DOHH2 (cell line): ENCODE measurements at regions not wholly inside any gene's neighbourhood (a gene's known extent, or its start where the extent isn't known, plus 50 kb on each side); places are given as distances from the start of the nearest gene placed in this dataset.
A peak's percentile ranks its signal among the peaks of the same experiment; 100 is the strongest.

ENCODE experiments used
- H3F3A ChIP-seq: fragments of 200-600 bp; sonication (generic), shearing (Covaris generic); 2 replicates; pipeline ENCODE4 v1.6.0; 2016; ENCODE audit warnings: antibody characterized with exemption, mild to moderate bottlenecking; ENCODE audit not compliant: control insufficient read depth, insufficient read depth
- H3K27ac ChIP-seq: fragments of 200-600 bp; sonication (generic); 2 replicates; pipeline ENCODE4 v1.5.1; 2014; ENCODE audit warnings: low read depth, mild to moderate bottlenecking, low read length, moderate library complexity
- H3K27me3 ChIP-seq: fragments of 200-600 bp; sonication (generic); 2 replicates; pipeline ENCODE4 v1.6.1; 2014; ENCODE audit warnings: mild to moderate bottlenecking, low read length, mixed read lengths; ENCODE audit not compliant: control insufficient read depth
- H3K36me3 ChIP-seq: fragments of 200-600 bp; sonication (generic); 2 replicates; pipeline ENCODE4 v1.6.1; 2014; ENCODE audit warnings: mild to moderate bottlenecking, low read length, moderate library complexity, mixed read lengths; ENCODE audit not compliant: control insufficient read depth
- H3K4me1 ChIP-seq: fragments of 200-600 bp; sonication (generic); 2 replicates; pipeline ENCODE4 v1.6.1; 2014; ENCODE audit warnings: mild to moderate bottlenecking, low read length, mixed read lengths; ENCODE audit not compliant: control insufficient read depth
- H3K4me2 ChIP-seq: fragments of 200-600 bp; sonication (generic); 2 replicates; pipeline ENCODE4 v1.6.0; 2014; ENCODE audit warnings: mild to moderate bottlenecking, low read length, moderate library complexity
- H3K4me3 ChIP-seq: fragments of 200-600 bp; sonication (generic); 2 replicates; pipeline ENCODE4 v1.5.1; 2014; ENCODE audit warnings: mild to moderate bottlenecking, low read length, mixed read lengths
- H3K79me2 ChIP-seq: fragments of 200-600 bp; sonication (generic); 2 replicates; pipeline ENCODE4 v1.6.1; 2014; ENCODE audit warnings: mild to moderate bottlenecking, low read length, mixed read lengths; ENCODE audit not compliant: control insufficient read depth
- H3K9me2 ChIP-seq: fragments of 200-600 bp; sonication (generic); replicated peaks from 2 replicates; pipeline ENCODE4 v1.6.1; 2014; ENCODE audit warnings: mild to moderate bottlenecking, low read length, mixed read lengths; ENCODE audit not compliant: control insufficient read depth
- H3K9me3 ChIP-seq: fragments of 200-600 bp; sonication (generic); 2 replicates; pipeline ENCODE4 v1.6.1; 2014; ENCODE audit warnings: antibody characterized with exemption, low read length, mixed read lengths; ENCODE audit not compliant: control insufficient read depth, insufficient read depth
- H4K20me1 ChIP-seq: fragments of 200-600 bp; sonication (generic); 2 replicates; pipeline ENCODE4 v1.6.0; 2014; ENCODE audit warnings: low read depth, mild to moderate bottlenecking, antibody characterized with exemption, low read length, moderate library complexity; ENCODE audit not compliant: control insufficient read depth, insufficient read depth
- CTCF ChIP-seq: fragments of 200-600 bp; sonication (generic); IDR thresholded peaks from one replicate; pipeline ENCODE4 v1.5.1; 2014; ENCODE audit warnings: antibody characterized with exemption, mild to moderate bottlenecking, low read depth, low read length; ENCODE audit not compliant: poor library complexity, severe bottlenecking
- EZH2phosphoT487 ChIP-seq: fragments of 200-600 bp; sonication (generic); IDR thresholded peaks from 2 replicates; pipeline ENCODE4 v1.6.1; 2017; ENCODE audit warnings: borderline replicate concordance, mild to moderate bottlenecking, antibody characterized with exemption, low read length, moderate library complexity, mixed read lengths

DNA sequence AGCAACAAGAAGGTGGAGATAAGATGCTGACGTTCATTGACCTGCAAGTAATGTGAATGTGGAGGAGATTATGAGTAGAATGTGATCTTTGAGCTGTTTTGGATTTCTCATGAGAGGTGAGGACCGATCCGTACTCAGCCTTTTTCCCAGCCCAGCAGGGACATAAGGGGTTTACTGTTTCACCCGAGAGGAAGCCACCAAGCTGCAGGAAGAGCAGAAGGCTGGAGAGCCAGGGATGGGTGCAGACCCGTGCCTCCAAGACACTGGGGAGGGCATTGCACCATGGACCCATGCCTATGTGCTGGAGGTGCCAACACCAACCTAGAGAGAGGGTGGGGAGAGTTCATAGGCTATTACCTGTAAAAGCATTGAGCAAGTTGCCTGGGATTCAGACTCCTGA lies 206.0 kb upstream of the DIO3 start:
- H3K4me1 ChIP-seq: peaks cover 52% of the 10 kb centered on the region
- H3K27ac ChIP-seq: no peak overlapping the region
- H3F3A ChIP-seq: peaks cover 27% of the 10 kb centered on the region
- H3K27me3 ChIP-seq: no peaks in the 10 kb centered on the region
- H3K36me3 ChIP-seq: peaks cover 11% of the 10 kb centered on the region; the same call in 1 of the 2 replicates
- H3K79me2 ChIP-seq: no peaks in the 10 kb centered on the region
- no peak for TF ChIP-seq EZH2phosphoT487
- TF ChIP-seq CTCF: no peak
- no peak overlapping the region for H3K4me2 ChIP-seq
- no peaks in the 10 kb centered on the region for H3K9me2 ChIP-seq
- H4K20me1 ChIP-seq: no peaks in the 10 kb centered on the region
- peaks cover 32% of the 10 kb centered on the region for H3K9me3 ChIP-seq
- H3K4me3 ChIP-seq: no peak overlapping the region

DNA sequence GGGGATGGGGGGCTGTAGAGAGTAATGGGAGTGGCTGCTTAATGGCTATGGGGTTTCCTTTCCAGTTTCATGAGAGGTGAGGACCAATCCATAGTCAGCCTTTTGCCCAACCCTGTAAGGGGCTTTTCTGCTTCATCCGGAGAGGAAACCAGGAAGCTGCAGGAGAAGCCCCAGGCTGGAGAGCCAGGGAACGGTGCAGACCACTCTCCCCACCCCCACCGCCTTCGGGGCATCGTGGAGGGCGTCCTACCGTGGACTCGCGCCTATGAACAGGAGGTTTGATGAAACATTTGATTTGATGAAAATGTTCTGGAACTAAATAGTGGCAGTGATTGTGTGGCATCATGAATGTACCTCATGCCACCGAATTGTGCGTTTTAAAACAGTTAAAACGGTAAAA lies 204.3 kb upstream of the DIO3 start:
- Histone ChIP-seq H3K27ac (peak overlapping the region; percentile 99), H3F3A (peaks cover 33% of the 10 kb centered on the region), H3K9me2 (no peaks in the 10 kb centered on the region), H3K9me3 (peaks cover 32% of the 10 kb centered on the region), H3K4me1 (peaks cover 67% of the 10 kb centered on the region), H3K4me3 (peak overlapping the region; percentile 74), H4K20me1 (no peaks in the 10 kb centered on the region), H3K27me3 (no peaks in the 10 kb centered on the region), H3K79me2 (no peaks in the 10 kb centered on the region), H3K36me3 (peaks cover 18% of the 10 kb centered on the region; the same call in 1 of the 2 replicates), H3K4me2 (peak overlapping the region; percentile 98)
- no peak for TF ChIP-seq EZH2phosphoT487
- no peak for TF ChIP-seq CTCF

GRCh38 chr14:101357559-101358319 lies 203.6 kb upstream of the DIO3 start:
- Histone ChIP-seq H3K9me2 (no peaks in the 10 kb centered on the region), H3K27me3 (no peaks in the 10 kb centered on the region), H3K79me2 (peaks cover 2% of the 10 kb centered on the region; the same call in 1 of the 2 replicates), H3K36me3 (peaks cover 25% of the 10 kb centered on the region), H3K4me2 (peak overlapping the region; percentile 98), H3K4me1 (peaks cover 74% of the 10 kb centered on the region), H4K20me1 (no peaks in the 10 kb centered on the region), H3K9me3 (peaks cover 37% of the 10 kb centered on the region), H3F3A (peaks cover 33% of the 10 kb centered on the region), H3K27ac (peak overlapping the region; percentile 99), H3K4me3 (peak overlapping the region; percentile 74)
- TF ChIP-seq EZH2phosphoT487: no peak
- no peak for TF ChIP-seq CTCF
